ENCODE measurements at regions not wholly inside any gene's neighbourhood (a gene's known extent, or its start where the extent isn't known, plus 50 kb on each side); places are given as distances from the start of the nearest gene placed in this dataset.
"Not testable (repeated sequence)": the region's sequence is repeated elsewhere in the genome, so short reads cannot be mapped to it uniquely, and the experiment has no call there.

DNA sequence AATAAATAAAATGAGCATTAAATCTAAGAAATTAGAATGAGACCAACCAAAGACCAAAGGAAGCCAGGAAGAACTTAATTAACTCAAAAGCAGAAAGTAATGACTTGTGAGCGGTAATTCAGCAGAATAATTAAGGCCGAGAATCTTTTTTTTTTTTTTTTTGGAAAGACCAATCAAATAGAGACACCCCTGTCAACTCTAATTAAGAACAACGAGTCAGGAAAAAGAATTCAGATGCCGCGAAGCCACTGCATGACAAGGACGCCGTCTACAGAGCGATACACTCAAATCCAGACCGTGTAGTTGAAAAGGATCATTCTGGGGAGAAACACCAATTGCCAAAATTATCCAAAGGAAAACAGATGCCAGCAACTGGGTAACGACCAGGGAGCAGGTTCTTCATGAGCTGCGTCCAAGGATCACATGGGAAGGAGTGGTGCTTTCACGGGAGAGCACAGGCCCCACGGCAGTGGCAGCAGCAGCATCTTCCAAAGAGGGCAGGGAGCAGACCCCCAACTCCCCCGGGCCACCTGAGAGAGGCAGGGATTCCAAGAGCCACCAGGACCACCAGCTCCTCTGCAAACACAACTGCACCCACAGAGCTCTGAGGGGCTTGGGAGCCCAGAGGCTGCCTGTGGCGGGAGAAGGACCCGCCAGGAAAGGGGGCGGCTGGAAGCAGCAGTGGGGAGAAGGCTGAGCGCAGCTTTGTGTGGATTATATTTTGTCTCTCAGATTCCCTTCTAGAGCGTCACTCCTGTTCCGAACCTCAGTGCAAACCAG is 469.8 kb downstream of the BRD1 start:
- no peak for DNase-seq

DNA sequence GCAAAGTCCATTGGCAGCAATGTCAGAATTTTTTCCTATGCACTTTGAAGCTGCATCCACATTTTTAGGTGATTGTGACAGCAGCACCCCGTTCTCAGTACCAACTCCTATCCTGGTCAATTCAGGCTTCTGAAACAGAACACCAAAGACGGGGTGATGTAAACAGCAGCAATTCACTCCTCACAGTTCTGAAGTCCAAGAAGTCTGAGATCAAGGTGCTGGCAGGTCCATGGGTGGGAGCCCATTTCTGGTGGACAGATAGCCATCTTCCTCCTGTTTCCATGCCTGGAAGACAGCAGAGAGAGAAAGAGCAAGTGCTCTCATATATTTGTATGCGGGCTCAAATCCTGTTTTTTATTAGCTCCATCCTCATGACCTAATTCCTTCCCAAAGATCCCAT is 471.2 kb downstream of the BRD1 start:
- no peak for DNase-seq

DNA sequence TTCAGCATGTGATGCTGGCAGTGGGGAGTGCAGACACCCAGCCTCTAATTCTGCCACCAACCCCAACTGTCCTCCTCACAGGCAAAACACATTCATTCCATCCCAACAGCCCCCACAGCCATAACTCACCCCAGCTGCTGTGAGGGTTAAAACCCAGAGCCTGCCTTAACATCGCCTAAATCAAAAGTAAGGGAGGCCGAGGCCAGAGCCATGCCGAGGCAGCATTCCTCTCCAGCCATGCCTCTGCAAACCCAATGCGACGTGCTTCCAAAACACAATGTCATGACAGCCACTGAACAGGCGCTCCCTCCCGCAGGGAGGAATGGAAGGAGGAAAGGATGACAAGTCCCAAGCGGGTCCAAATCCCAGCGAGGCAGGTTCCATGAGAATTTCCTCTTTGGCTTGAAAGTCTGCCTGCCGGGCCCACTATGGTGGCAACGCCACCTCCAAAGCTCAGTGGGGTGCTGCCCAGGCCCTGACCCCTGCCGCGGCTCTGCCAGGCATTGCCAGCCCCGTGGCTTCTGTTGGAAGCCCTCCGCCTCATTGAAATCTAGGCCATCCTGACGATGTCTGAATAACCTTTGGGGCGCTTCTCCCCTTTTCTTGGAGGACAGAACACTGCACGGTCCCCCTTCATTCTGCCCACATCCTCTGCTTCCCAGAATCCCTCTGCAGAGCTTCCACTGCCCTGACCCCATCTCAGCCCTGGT is 472.3 kb downstream of the BRD1 start:
- no peak for DNase-seq

DNA sequence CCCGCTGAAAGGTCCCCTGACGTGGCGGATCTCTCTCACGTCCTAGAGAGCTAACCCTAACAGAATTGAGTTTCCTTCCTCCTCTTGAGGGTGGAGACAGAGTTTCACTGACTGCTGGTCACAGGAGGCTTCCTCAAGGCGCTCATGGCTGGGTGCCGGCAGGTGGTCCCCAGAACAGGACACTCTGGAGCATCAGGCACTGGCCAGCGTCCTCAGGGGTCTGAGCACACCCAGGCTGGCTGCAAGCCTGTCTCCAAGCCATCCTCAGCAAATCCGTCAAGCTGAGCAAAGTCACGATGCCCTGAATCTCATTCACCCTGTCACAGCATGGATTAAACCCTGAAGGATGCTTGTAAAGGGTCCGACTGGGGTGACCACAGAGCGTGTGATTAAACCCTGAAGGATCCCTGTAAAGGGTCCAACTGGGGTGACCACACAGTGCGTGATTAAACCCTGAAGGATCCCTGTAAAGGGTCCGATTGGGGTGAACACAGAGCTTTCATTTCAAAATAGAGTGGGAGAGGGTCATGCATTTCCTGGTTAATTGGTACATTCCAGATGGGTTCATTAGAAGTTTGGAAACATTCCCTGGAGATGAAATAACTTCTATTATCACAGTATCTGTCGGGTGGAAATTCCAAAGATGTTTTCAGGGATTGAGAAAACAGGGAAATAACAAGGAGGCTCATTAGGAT is 473.0 kb downstream of the BRD1 start:
- no peak for DNase-seq

DNA sequence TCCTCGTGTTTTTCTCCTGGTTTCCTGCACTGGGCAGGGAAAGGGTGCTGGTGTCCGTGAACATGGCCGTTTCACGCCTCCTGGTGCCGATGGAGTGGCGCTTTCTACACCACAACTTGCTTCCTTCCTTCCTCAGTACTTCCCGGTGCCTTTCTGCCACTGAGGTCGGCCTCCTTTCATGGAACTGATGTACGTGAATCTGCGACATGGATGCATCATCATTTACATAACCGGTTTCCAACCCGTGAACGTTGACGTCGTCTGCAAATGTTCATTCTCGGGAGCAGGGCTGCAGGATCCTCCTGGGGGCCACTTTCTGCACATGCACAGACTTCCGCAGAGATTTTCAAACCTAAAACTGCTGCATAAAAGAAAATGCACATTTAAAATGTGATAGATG is 474.4 kb downstream of the BRD1 start:
- no peak for DNase-seq

DNA sequence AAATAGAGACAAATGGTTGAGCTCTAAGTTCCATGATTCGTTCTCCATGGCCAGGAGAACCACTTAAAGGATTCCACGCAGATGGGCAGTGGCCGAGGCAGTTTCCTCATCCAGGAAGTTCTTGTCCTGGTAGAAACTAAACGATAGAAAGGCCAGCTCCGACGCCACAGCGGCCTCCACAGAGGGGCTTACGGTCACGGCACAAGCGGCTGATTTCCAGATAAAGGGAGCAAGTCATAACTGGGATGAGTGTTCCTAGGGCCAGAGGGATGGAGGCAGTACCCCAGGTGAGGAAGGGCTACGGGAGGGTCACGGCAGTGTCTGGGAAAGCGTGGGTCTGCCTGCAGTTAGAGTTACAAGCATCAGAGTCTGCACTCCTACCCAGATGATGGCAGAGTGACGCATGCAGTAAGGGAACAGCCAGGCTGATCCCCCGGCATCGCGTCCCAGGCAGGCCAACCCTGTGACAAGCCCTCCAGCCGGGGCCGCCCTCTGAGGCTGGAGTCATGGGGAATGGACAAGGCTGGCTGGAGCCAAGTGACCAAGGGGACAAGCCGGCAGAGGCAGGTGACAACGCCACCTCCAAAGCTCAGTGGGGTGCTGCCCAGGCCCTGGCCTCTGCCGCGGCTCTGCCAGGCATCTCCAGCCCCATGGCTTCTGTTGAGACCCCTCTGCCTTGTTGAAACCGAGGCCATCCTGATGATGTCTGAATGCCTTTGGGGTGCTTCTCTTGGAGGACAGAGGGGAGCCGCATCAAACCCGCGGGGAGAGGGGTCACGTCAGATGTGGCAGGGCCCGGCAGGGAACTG is 475.1 kb downstream of the BRD1 start:
- DNase-seq, result no peak

DNA sequence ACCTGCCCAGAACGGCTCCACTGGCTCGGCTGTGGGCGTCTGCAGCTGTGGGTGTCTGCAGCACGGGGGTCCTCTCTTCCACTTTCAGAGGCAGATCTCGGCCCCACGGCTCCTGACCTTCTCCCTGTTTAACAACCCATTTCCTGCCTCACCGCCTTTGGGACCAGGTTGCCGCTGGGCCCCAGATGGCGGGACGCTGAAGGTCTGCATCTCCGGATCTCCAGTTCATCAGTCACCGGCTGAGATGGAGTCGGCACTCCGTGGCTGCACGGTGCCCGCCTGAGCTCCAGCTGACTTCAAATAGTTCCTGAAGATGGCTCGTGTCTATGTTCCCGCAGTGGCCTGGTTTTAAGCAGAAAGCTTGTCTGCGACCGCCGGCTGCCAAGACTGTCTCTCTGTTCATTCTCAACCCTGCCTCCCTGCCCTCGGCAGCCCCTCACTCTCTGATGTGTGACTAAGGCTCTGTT is 475.9 kb downstream of the BRD1 start:
- DNase-seq, result no peak

DNA sequence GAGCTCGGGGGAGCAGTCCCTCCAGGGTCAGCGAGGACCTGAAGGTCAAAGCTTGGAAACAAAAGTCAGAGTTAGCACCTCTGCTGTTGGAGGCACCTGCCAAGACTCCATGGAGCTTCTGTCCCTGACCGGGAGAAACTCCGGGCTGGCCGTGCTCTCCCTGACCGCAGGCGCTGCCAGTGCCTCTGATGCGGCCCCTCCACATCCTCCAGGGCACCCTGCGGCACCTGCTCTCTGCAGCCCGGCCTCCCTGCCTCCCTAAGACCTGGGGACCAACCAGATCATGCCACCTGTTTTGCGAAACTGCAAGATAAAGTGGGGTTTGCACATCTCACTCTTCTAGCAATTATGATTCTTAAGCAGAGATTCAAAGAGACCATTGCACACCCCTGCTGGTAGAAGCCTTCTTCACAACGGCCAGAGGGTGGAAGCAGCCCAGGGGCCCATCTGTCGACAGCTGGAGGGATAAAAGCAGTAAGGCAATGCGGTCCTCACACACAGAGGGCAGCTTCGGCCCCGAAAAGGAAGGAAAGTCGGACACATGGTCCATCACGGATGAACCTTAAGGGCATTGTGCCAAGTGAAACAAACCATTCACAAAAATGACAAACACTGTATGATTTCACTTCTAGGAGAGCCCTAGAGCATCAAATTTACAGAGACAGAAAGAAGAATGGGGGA is 477.1 kb downstream of the BRD1 start:
- no peak for DNase-seq

DNA sequence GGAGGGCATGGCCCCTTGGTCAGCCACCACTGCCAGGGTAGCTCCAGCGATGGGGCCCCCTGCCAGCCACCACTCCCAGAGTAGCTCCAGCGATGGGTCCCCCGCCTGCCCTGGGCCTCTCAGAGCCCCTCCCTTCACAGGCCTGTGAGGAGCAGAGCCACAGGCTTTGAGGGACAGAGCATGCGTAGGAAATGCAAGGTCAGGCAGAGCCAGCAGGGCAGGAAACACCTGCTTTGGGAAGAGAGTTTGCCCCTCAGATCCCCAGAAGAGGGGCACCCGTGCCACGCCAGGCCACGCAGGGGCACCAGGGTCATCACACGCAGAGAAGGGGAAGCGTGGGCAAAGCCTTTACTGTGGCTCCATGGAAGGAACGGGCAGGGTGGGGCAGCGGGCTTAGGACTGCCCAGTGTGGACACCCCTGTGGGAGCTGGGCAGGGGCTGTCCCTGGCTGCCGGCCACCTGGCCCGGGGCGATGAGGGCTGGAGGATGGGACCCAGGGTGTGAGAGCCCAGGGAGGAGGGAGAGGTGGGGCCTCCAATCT is 477.8 kb downstream of the BRD1 start:
- no peak for DNase-seq

DNA sequence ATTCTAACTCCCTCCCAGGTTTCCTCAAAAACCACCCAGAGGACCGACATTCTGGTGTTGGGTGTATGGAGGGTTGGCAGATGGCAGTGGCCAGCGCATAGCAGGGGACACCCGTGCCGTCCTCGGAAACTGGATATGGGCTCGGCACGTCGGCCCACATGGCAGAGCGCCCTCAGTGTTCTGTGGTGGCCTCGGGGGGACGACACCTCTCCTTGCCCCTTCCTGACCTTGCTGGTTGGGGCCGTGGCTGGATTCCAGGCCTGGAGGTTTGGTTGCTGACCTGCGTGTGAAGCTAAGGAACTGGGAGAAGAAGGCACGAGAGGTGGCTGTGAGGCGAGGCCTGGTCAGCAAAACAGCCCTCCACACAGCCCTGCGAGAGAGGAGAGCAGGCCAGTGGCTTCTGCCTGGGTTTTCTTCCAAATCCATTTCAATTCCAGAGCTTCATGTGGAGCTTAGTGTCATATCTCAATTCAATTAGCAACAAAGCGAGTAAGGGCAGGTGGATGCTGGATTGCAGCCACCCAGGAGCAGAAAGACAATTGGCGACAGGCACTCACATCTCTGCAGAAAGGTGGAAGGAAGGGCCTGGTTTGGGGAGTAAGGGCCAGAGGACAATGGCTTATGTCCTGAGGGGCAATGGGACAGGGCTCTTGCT is 478.4 kb downstream of the BRD1 start:
- DNase-seq, result no peak

DNA sequence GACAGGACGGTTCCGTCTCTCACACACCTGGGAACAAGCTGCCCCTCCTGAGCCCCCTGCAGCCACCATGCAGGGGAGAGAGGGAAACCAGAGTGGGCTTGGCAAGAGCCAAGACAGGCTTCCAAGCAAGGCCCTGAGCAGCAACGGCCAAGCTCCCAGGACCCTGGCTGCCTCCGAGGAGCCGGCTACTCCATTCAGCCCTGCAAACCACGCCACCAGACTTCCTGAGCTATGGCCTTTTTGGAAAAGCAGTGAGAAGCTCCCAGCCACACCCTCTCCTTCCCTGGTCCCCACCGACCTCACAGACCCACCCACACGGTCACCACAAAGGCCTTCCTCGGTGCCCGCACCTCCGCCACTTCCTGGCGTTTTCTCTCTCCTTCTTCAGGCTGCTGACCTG is 479.0 kb downstream of the BRD1 start:
- DNase-seq, result no peak

DNA sequence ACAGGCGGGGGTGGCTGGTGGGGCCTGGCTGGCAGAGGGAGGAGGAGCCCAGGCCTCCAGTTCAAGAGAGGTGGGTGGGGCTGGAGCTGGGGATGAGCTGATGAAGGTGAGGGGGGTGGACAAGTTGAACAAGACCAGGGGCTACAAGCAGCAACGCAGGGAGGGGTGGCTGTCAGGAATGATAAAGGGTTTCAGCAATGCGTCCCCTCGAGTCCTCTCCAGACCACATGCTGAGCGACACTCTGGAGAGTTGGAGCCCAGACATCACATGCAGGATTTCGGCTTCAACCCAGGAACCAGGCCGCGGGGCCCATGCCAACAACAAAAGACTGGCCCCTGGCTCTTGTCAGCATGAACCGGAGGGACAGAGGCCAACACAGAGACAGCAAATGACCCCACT is 480.3 kb downstream of the BRD1 start:
- DNase-seq, result no peak

DNA sequence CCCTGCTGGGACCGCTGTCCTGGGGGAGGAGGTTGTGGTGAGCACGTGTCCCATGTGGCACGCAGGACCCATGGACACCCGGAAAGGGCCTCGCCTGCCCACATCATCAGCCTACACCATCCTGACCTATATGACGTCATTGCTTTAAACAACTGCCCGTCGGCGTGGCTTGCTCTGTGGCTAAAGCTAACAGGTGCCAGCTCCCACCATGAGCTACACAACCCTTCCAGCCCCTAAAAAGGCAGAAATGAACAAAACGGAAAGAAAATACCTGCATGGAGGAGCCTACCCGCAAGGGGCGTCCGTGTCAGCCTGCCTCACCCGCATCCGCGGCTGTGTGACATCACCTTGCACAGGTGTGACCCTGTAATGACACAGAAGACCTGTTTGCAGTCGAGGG is 481.8 kb downstream of the BRD1 start:
- DNase-seq, result no peak

DNA sequence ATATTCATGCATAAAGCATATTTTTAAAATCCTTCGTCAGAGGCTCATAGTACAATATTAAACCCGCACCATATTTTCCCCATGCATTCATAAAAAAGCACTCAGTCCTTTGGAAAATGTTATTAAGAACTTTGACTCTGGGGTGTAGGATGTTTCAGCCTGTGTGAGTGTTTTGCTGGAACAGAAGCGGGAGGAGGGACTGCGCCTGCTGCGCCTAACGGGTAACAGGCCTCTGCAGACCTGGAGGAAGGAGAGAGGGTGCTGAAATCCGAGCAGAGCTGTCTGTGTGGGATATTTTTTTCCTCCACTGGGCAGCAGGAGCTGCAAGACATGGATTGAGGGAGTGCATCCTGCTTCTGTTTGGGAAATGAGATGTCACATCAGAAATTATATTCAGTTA is 483.0 kb downstream of the BRD1 start:
- no peak for DNase-seq

DNA sequence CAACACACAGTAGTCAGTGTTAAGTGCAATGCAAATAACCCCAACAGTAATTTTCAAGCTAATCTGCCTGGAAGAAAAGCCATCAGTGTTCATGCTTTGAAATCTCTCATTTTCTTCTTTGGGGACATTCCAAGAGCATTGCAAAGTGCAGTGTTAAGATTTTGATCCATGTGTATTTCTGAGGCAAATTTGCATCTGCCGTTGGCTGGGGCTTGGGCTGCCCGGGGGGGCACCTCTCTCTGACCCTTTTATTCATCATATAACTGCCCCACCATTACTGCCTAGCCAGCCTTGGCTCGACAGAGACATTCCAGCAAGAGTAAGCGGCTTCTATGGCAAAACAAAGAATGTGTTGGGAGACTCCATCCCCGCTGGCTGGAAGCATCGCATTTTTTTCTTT is 483.5 kb downstream of the BRD1 start:
- DNase-seq, result no peak

DNA sequence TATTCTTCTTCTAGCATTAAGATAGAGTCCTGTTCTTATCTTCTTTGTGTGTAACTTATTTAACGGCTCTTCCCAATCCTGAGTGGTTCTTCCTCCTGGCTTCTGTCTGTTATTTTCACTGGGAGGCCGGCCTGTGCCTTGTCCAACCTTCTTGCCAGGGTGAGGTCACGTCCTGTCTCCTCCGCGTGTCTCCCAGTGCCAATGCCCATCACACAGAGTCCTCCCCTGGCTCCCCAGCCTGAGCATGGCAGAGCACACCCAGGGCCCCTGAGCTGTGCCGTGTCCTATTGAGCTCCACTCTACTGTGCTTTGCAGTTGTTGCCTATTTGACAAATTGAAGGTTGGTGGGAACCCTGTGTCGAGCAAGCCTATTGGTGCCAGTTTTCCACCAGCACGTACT is 487.3 kb downstream of the BRD1 start:
- no peak for DNase-seq

DNA sequence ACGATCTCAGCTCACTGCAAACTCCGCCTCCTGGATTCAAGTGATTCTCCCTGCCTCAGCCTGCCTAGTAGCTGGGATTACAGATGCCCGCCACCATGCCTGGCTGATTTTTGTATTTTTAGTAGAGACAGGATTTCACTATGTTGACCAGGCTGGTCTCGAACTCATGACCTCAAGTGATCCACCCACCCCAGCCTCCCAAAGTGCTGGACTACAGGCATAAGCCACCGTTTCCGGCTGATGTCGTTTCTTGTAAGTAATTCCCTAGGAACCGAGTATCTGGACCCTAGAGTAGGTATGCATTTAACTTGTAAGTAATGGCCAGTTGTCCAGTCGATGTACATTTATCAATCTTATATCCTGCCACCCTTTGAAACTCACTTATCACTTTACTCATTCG is 491.2 kb downstream of the BRD1 start:
- DNase-seq, result not testable (repeated sequence)

DNA sequence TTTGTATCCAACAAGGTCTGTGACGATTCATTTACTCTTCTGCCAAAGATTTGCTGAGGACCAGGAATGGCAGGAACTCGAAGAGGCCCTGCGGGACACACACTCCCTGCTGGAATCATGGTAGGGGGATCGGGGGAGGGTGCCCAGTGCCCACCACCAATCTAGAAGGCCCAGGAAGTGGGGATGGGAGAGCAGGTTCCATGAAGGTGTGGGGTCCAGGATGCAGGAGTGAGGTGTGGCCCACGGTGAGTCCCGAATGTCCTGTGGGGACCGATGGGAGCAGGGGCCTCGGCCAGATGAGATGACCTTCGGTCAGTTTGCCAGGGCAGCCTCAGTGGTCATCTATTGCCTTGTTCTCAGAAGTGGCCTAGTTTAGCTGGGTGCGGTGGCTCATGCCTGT is 492.7 kb downstream of the BRD1 start:
- no peak for DNase-seq

DNA sequence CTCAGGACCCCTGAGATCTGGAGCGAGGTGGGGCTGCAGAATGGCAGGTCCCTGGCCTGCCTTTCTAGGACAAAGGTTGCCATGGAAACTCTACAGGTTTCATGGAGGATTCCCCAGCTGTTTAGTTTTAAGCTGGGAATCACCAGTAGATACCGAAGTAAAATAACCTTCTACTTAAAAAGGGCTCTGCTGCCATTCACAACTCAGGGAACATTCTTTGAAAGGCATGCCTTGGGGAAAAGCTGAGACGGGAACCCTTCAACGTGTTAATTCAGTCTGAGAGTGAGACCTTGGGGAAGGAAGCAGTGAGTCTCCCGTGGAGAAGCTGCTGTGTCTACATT is 493.3 kb downstream of the BRD1 start:
- DNase-seq, result no peak

DNA sequence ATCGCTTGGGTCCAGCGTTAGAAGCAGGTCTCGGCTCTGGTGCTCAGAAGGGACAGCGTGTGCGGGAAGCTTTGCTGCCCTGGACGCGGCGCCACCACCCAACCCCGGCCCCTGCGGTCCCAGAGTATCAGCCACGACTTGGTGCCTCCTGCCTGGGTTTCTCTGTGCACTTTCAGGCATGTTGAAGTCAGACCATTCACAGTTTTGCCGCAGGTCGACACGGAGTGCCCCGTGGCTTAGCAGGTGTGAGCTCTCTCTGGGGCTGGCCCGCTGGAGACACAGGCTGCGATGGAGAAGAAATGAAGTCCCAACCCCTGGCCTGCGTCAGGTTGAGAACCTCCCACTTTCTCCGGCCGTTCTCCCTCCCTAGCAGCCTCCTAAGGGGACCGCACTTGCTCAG is 494.5 kb downstream of the BRD1 start:
- no peak for DNase-seq

DNA sequence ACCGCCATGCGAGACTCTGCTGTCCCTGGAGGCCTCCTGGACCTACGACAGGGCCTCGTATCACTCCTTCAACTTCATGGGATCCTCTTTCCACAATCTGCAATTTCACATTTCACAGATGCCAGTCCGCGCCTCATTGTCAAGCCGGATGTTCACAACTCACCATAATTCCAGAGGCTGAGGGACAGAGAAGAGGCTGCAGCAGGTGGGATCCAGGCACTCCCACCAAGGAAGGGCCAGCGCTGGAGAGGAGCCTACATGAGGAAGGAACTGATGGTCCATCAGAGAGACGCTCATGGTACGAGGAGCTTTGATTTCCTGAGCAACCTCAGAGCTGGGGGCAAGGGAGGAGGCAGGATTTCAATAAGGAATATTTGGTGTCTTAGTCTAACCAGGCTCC is 495.0 kb downstream of the BRD1 start:
- DNase-seq, result no peak

DNA sequence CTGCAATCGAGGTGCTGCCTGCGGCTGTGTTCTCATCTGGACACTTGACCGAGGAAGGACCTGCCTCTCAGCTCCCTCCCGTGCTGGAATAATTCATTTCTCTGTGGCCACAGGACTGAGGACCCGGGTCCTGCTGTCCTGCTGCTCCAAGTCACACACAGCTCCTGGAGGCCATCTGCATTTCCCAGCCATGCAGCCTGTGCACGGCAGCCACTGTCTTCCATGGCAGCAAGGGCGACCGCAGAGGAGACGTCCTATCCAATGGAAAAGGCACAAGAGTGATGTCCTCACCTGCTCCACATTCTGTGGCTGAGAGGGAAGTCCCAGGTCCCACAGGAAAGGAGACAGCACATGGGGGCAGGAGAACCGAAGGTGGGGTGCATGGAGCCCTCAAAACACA is 495.8 kb downstream of the BRD1 start:
- no peak for DNase-seq
